ENCODE measurements at regions not wholly inside any gene's neighbourhood (a gene's known extent, or its start where the extent isn't known, plus 50 kb on each side); places are given as distances from the start of the nearest gene placed in this dataset.

DNA sequence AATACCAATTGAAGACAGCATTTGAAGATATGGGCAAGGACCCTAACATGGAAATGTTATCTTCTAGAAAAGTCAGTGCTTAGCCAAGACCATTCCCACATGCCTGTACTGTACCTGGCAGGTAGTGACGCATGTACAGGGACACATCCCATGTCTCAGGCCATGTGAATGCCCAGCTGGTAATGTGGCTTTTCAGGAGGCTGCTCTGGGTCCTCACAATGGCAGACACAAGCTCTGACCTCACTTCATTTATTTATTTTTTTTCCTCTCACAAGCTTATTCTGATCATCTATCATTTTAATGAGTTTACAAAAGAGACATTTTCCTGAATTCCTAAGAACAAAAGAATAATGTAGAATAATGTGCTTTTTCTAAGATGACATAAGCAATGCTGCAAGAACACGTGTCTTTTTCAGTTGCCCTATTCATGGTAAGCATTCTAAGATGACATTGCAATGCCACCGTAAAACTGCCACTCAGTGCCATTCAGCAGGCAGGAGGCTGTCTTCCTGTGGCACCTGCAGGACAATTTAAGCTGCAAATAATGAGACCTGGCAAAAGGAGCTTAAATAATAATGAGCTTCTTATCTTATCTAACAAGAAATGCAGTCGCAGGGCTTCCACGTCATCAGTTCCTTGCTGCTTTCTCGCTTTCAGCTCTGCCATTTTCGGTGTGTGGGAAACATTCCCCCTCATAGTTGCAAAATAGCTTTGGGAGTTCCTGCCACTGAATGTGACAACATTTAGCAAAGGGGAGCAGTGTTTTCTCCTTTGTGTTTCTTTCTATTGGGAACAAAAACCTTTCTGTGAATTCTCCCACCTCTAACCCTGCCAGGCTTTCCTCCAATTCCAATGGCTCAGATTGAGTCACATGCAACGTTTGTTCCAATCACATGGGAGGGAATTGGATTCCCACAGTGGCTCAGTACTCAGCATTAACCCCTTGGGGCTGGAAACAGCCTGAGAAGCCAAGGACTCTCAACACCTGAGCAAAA, 113.0 kb downstream of the SEC23IP start (continued):
- TF ChIP-seq, protein P1, sequence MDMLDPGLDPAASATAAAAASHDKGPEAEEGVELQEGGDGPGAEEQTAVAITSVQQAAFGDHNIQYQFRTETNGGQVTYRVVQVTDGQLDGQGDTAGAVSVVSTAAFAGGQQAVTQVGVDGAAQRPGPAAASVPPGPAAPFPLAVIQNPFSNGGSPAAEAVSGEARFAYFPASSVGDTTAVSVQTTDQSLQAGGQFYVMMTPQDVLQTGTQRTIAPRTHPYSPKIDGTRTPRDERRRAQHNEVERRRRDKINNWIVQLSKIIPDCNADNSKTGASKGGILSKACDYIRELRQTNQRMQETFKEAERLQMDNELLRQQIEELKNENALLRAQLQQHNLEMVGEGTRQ (IDR thresholded peaks at IDR 0.05; ENCODE audit: borderline replicate concordance, low read depth, low read length) = no peak
- no peak for TF ChIP-seq GATA2 (CRISPR knock-in tag; IDR thresholded peaks at IDR 0.05)
- TF ChIP-seq, protein P2, sequence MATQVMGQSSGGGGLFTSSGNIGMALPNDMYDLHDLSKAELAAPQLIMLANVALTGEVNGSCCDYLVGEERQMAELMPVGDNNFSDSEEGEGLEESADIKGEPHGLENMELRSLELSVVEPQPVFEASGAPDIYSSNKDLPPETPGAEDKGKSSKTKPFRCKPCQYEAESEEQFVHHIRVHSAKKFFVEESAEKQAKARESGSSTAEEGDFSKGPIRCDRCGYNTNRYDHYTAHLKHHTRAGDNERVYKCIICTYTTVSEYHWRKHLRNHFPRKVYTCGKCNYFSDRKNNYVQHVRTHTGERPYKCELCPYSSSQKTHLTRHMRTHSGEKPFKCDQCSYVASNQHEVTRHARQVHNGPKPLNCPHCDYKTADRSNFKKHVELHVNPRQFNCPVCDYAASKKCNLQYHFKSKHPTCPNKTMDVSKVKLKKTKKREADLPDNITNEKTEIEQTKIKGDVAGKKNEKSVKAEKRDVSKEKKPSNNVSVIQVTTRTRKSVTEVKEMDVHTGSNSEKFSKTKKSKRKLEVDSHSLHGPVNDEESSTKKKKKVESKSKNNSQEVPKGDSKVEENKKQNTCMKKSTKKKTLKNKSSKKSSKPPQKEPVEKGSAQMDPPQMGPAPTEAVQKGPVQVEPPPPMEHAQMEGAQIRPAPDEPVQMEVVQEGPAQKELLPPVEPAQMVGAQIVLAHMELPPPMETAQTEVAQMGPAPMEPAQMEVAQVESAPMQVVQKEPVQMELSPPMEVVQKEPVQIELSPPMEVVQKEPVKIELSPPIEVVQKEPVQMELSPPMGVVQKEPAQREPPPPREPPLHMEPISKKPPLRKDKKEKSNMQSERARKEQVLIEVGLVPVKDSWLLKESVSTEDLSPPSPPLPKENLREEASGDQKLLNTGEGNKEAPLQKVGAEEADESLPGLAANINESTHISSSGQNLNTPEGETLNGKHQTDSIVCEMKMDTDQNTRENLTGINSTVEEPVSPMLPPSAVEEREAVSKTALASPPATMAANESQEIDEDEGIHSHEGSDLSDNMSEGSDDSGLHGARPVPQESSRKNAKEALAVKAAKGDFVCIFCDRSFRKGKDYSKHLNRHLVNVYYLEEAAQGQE (IDR thresholded peaks at IDR 0.05; ENCODE audit: low read depth, low read length) = no peak
- no peak for TF ChIP-seq SMC3 (IDR thresholded peaks at IDR 0.05; ENCODE audit: low read depth, low read length)

DNA sequence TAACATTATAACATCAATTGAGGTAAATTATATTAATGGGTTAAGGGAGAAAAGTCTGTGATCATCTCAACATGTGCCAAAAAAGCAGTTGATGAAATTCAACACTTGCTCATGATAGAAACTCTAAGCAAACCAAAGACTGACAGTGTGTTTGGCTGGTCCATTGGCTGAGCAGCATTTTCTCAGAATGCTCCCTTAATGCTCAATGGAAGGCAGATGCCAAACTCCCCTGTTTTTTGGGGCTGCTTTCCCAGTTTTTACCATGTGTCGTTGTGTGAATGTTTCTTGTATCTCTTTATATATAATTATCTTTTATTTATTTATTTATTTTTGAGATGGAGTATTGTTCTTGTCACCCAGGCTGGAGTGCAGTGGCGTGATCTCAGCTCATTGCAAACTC, 114.7 kb downstream of the SEC23IP start:
- no peaks in the 10 kb centered on the region for H3K79me2 ChIP-seq (ENCODE audit: insufficient read depth)
- H3K9me2 ChIP-seq = no peaks in the 10 kb centered on the region
- no peak overlapping the region for H3K4me2 ChIP-seq
- no peaks in the 10 kb centered on the region for H3F3A ChIP-seq (replicated peaks; ENCODE audit: insufficient read depth)
- no peak overlapping the region for H3K9ac ChIP-seq
- H3K36me3 ChIP-seq (replicated peaks in 1 of 2; ENCODE audit: control insufficient read depth in 1 of 2, insufficient read depth in 2 of 2, low read length in 1 of 2) = no peaks in the 10 kb centered on the region
- no peak overlapping the region for H2AFZ ChIP-seq (ENCODE audit: low read depth)
- H3K27me3 ChIP-seq (ENCODE audit: insufficient read depth) = no peaks in the 10 kb centered on the region
- H3K4me1 ChIP-seq (ENCODE audit: control insufficient read depth in 1 of 2, insufficient read depth in 2 of 2, low read depth in 1 of 2, low read length in 1 of 2) = peaks cover 0 to 3% of the 10 kb centered on the region in 2 experiments; a peak in 1 of 4 replicates
- H4K20me1 ChIP-seq (ENCODE audit: insufficient read depth) = no peaks in the 10 kb centered on the region
- 46% methylated on average over 2 of the region's 2 CpGs for WGBS (ENCODE audit: low lambda C conversion rate)
- ChIA-PET POLR2A (no interaction called here), CTCF (no interaction called here)
- no peaks in the 10 kb centered on the region for H3K9me3 ChIP-seq
- H3K4me3 ChIP-seq (ENCODE audit: low read depth in 2 of 2, low read length in 1 of 2) = no peak overlapping the region
- H3K27ac ChIP-seq (ENCODE audit: low read depth in 2 of 2, low read length in 1 of 2) = no peak overlapping the region
- no peak for TF ChIP-seq MEF2A (IDR thresholded peaks at IDR 0.05; ENCODE audit: borderline replicate concordance, low read depth)
- no peak for TF ChIP-seq ZBTB33 (IDR thresholded peaks at IDR 0.05; ENCODE audit: borderline replicate concordance, low read depth)
- TF ChIP-seq, protein P2 (IDR thresholded peaks at IDR 0.05; ENCODE audit: low read depth, low read length) = no peak
- TF ChIP-seq PBX3 (IDR thresholded peaks at IDR 0.05) = no peak
- TF ChIP-seq, protein P3, sequence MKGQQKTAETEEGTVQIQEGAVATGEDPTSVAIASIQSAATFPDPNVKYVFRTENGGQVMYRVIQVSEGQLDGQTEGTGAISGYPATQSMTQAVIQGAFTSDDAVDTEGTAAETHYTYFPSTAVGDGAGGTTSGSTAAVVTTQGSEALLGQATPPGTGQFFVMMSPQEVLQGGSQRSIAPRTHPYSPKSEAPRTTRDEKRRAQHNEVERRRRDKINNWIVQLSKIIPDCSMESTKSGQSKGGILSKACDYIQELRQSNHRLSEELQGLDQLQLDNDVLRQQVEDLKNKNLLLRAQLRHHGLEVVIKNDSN (IDR thresholded peaks at IDR 0.05; ENCODE audit: borderline replicate concordance, low read depth) = no peak
- no peak for TF ChIP-seq FOSL2 (IDR thresholded peaks at IDR 0.05; ENCODE audit: borderline replicate concordance, low read depth)
- no peak for TF ChIP-seq GABPA (IDR thresholded peaks at IDR 0.05; ENCODE audit: low read depth)
- no peak for DNase-seq
